ENCODE measurements at regions not wholly inside any gene's neighbourhood (a gene's known extent, or its start where the extent isn't known, plus 50 kb on each side); places are given as distances from the start of the nearest gene placed in this dataset.

DNA sequence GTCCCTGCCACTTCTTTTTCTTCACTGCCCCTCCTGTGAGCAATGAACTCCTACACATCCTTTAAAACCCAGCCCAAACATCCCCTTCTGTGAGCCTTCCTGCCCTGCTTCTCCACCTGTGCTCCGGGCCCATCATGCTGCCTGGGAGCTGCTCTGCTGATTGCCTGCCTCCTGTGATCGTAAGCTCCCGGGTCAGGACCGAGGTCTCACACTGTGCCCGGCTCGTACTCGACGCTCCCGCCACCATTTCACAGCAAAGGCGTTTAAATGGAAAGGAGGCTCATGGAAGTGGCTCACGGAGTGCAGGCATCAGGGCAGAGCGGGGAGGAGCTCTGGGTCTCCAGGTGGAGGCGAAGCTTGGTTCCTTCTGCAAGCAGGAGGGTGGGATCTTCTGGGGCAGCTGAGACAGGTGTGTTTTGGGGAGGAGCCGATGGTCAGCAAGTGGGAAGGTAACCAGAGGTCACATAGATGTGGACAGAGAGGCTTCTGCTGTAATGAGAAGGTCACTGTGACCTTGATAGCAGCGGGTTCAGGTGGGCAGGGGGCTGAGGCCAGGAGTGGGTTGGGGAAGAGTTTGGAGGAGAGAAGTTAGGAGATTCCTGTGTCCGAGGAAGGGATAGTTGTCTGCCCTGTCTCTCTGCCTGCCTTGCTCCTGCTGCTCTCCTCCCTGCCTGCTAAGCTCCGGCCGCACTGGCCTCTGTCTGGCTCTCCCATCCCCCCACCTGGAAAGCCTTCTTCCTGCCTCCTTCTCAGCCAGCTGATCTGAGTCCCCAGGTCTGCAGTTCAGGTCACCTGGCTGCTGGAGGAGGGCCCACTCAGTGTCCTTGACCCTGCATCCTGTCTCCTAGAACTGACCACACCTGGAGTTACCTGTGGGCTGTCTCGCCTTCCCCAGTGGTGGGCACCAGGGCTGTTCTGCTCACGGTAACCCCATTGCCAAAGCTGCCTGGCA, 52.7 kb upstream of the FRMD1 start:
- Histone ChIP-seq H3K9me3 (no peaks in the 10 kb centered on the region), H3K4me3 (no peak overlapping the region), H3K27me3 (no peaks in the 10 kb centered on the region), H3K27ac (no peak overlapping the region), H3K4me1 (peaks cover 0 to 20% (median 19%) of the 10 kb centered on the region in 4 donors), H3K36me3 (no peaks in the 10 kb centered on the region)
- DNase-seq: peak in 1 of 2 donors; percentile 65
- TF ChIP-seq, protein P1, sequence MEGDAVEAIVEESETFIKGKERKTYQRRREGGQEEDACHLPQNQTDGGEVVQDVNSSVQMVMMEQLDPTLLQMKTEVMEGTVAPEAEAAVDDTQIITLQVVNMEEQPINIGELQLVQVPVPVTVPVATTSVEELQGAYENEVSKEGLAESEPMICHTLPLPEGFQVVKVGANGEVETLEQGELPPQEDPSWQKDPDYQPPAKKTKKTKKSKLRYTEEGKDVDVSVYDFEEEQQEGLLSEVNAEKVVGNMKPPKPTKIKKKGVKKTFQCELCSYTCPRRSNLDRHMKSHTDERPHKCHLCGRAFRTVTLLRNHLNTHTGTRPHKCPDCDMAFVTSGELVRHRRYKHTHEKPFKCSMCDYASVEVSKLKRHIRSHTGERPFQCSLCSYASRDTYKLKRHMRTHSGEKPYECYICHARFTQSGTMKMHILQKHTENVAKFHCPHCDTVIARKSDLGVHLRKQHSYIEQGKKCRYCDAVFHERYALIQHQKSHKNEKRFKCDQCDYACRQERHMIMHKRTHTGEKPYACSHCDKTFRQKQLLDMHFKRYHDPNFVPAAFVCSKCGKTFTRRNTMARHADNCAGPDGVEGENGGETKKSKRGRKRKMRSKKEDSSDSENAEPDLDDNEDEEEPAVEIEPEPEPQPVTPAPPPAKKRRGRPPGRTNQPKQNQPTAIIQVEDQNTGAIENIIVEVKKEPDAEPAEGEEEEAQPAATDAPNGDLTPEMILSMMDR (IDR thresholded peaks at IDR 0.05): no peak
- TF ChIP-seq POLR2AphosphoS5 (IDR thresholded peaks at IDR 0.05): no peak
- no peak for TF ChIP-seq POLR2A (IDR thresholded peaks at IDR 0.05)
- no peak for TF ChIP-seq EP300 (IDR thresholded peaks at IDR 0.05)
- intact Hi-C loops (cut with DNase I; ENCODE audit: low total_unique reads): no loop called here
- WGBS, 5 donors: 83 to 89% (median 88%) methylated on average over 20 of the region's 20 CpGs

- Histone ChIP-seq H3K27ac (peak overlapping the region in 1 of 5 donors; percentile 5), H3K27me3 (no peaks in the 10 kb centered on the region), H3K4me3 (no peak overlapping the region), H3K9me3 (no peaks in the 10 kb centered on the region), H3K36me3 (no peaks in the 10 kb centered on the region), H3K4me1 (peaks cover 0 to 20% (median 19%) of the 10 kb centered on the region in 4 donors)
- intact Hi-C loops (cut with DNase I; ENCODE audit: low total_unique reads): no loop called here
- TF ChIP-seq, protein P1 (IDR thresholded peaks at IDR 0.05): no peak
- peak in 1 of 2 donors; percentile 72 for DNase-seq
- WGBS, 5 donors: 43 to 69% (median 51%) methylated on average over 12 to 14 of the region's 14 CpGs
Measured at GRCh38 chr6:168130697-168131371, 51.8 kb upstream of the FRMD1 start.

- DNase-seq: peak in 1 of 2 donors; percentile 49
- WGBS, 5 donors: 67 to 88% (median 68%) methylated on average over 5 to 18 of the region's 18 CpGs
- H3K36me3 ChIP-seq: no peaks in the 10 kb centered on the region
- peaks cover 0 to 20% (median 19%) of the 10 kb centered on the region in 4 donors for H3K4me1 ChIP-seq
- no peak for TF ChIP-seq POLR2A (IDR thresholded peaks at IDR 0.05)
- no peaks in the 10 kb centered on the region for H3K9me3 ChIP-seq
- no peaks in the 10 kb centered on the region for H3K27me3 ChIP-seq
- peak overlapping the region in 2 of 5 donors; percentile 8 to 46 for H3K27ac ChIP-seq
- no peak overlapping the region for H3K4me3 ChIP-seq
- intact Hi-C loops (cut with DNase I; ENCODE audit: low total_unique reads): no loop called here
Measured at GRCh38 chr6:168130168-168130696, 51.2 kb upstream of the FRMD1 start.

GRCh38 chr6:168129292-168130167, 50.5 kb upstream of the FRMD1 start:
- no peaks in the 10 kb centered on the region for H3K36me3 ChIP-seq
- H3K4me1 ChIP-seq: peaks cover 0 to 20% (median 19%) of the 10 kb centered on the region in 4 donors
- H3K9me3 ChIP-seq: no peaks in the 10 kb centered on the region
- TF ChIP-seq, protein P1 (IDR thresholded peaks at IDR 0.05): no peak
- TF ChIP-seq POLR2AphosphoS5 (IDR thresholded peaks at IDR 0.05): no peak
- TF ChIP-seq EP300 (IDR thresholded peaks at IDR 0.05): no peak
- TF ChIP-seq POLR2A (IDR thresholded peaks at IDR 0.05): no peak
- no peak overlapping the region for H3K27ac ChIP-seq
- intact Hi-C loops (cut with DNase I; ENCODE audit: low total_unique reads): no loop called here
- H3K27me3 ChIP-seq: no peaks in the 10 kb centered on the region
- no peak overlapping the region for H3K4me3 ChIP-seq
- WGBS, 5 donors: 91 to 93% (median 92%) methylated on average over 40 of the region's 40 CpGs
- DNase-seq: no peak

Data from stomach (tissue), 8 donors.